GM12878 (cell line): ENCODE measurements at regions not wholly inside any gene's neighbourhood (a gene's known extent, or its start where the extent isn't known, plus 50 kb on each side); places are given as distances from the start of the nearest gene placed in this dataset.

Source experiments
- ATAC-seq: fragments of 200-7000 bp; cut with Tn5 transposase; 3 replicates; pipeline ENCODE4 v1.9.1; 2020; ENCODE audit warnings: mild to moderate bottlenecking, moderate library complexity
- BruUV-seq: library from RNA; stranded (reverse); fragments of 400-500 nt; replicated peaks from 2 replicates; lab custom pipeline; 2021; lab: Mats Ljungman, UMichigan
- CTCF ChIA-PET: fragments of 300-600 bp; sonication (Branson Sonifier 250); formaldehyde crosslinking; extraction: SDS; loops from one replicate; lab custom pipeline; 2021; ENCODE audit warnings: inconsistent platforms; lab: Yijun Ruan, JAX
- POLR2A ChIA-PET: fragments of 350-600 bp; formaldehyde crosslinking; extraction: SDS; loops from one replicate; lab custom pipeline; 2021; ENCODE audit warnings: inconsistent platforms; lab: Charles Lee
- RAD21 ChIA-PET: fragments of 300-600 bp; sonication (Branson Sonifier 250); formaldehyde crosslinking; loops from one replicate; lab custom pipeline; 2023; ENCODE audit warnings: antibody characterized with exemption; ENCODE audit not compliant: unreplicated experiment; lab: Charles Lee
- SMC1A ChIA-PET: fragments of 300-600 bp; sonication (Branson Sonifier 250); formaldehyde crosslinking; loops from one replicate; lab custom pipeline; 2023; ENCODE audit not compliant: unreplicated experiment, uncharacterized antibody; lab: Charles Lee
- DNase-seq: peaks from one replicate; pipeline ENCODE4 v3.0.0-alpha.2; 2011; ENCODE audit warnings: low read depth, low spot score
- FAIRE-seq: peaks from 3 replicates; lab custom pipeline; 2011; peaks lifted over from hg19 to GRCh38; lab: Jason Lieb, UNC
- H2AFZ ChIP-seq: 2 replicates; pipeline ENCODE4 v1.6.0; 2011; ENCODE audit warnings: low read depth, low read length, control low read depth; ENCODE audit not compliant: control insufficient read depth
- H3K27ac ChIP-seq: 2 replicates; pipeline ENCODE4 v1.5.1; 2011; ENCODE audit warnings: control low read depth; ENCODE audit not compliant: control insufficient read depth, insufficient read depth
- H3K27me3 ChIP-seq, 2 experiments: replicated peaks in 1 of 2; 2 replicates each; pipeline versions ENCODE4 v1.6.0 to v1.6.1; 2011; ENCODE audit warnings: low read length in 1 of 2; ENCODE audit not compliant: control insufficient read depth in 2 of 2, insufficient read depth in 2 of 2
- H3K36me3 ChIP-seq, 2 experiments: 2 replicates each; pipeline ENCODE4 v1.5.1; 2011; ENCODE audit warnings: low read length in 1 of 2; ENCODE audit not compliant: control insufficient read depth in 2 of 2, insufficient read depth in 2 of 2
- H3K4me1 ChIP-seq: 2 replicates; pipeline ENCODE4 v1.6.1; 2011; ENCODE audit warnings: mild to moderate bottlenecking, low read length, moderate library complexity, mixed read lengths; ENCODE audit not compliant: control insufficient read depth, insufficient read depth
- H3K4me2 ChIP-seq: 2 replicates; pipeline ENCODE4 v1.6.0; 2011; ENCODE audit warnings: control low read depth; ENCODE audit not compliant: control insufficient read depth, insufficient read depth
- H3K4me3 ChIP-seq: fragments of 200-600 bp; sonication (generic); 2 replicates; pipeline ENCODE4 v1.5.1; 2016
- H3K79me2 ChIP-seq: 2 replicates; pipeline ENCODE4 v1.6.0; 2011; ENCODE audit warnings: low read length; ENCODE audit not compliant: control insufficient read depth, insufficient read depth
- H3K9ac ChIP-seq: 2 replicates; pipeline ENCODE4 v1.8.0; 2011; ENCODE audit warnings: low read length, control low read depth, mixed read lengths; ENCODE audit not compliant: control insufficient read depth, insufficient read depth
- H3K9me3 ChIP-seq: replicated peaks from 3 replicates; pipeline ENCODE4 v1.5.1; 2011; ENCODE audit warnings: mild to moderate bottlenecking, low read length; ENCODE audit not compliant: control insufficient read depth, insufficient read depth
- H4K20me1 ChIP-seq: 2 replicates; pipeline ENCODE4 v1.6.0; 2011; ENCODE audit not compliant: control insufficient read depth, insufficient read depth
- ATF7 ChIP-seq: fragments of 450-650 bp; IDR thresholded peaks from 2 replicates; pipeline ENCODE4 v1.6.1; 2016; ENCODE audit warnings: low read depth, mild to moderate bottlenecking
- CHD2 ChIP-seq: IDR thresholded peaks from 2 replicates; pipeline ENCODE4 v1.6.1; 2011; ENCODE audit warnings: low read depth, low read length, improper control_type of control experiment, borderline replicate concordance
- DPF2 ChIP-seq: fragments of 450-650 bp; IDR thresholded peaks from 2 replicates; pipeline ENCODE4 v1.6.1; 2017; ENCODE audit warnings: mild to moderate bottlenecking
- FOXM1 ChIP-seq: IDR thresholded peaks from 2 replicates; pipeline ENCODE4 v1.6.1; 2012; ENCODE audit warnings: low read depth, mild to moderate bottlenecking, inconsistent platforms, low read length, moderate library complexity
- HDGF ChIP-seq: fragments of 450-650 bp; IDR thresholded peaks from 2 replicates; pipeline ENCODE4 v1.6.1; 2016; ENCODE audit warnings: antibody characterized with exemption
- LARP7 ChIP-seq: fragments of 450-650 bp; IDR thresholded peaks from 2 replicates; pipeline ENCODE4 v1.6.1; 2017; ENCODE audit warnings: mild to moderate bottlenecking
- MEF2B ChIP-seq: fragments of 450-650 bp; IDR thresholded peaks from 2 replicates; pipeline ENCODE4 v1.6.1; 2018; ENCODE audit warnings: mild to moderate bottlenecking, moderate library complexity; ENCODE audit not compliant: partially characterized antibody, poor library complexity, severe bottlenecking
- MTA2 ChIP-seq: fragments of 450-650 bp; IDR thresholded peaks from 2 replicates; pipeline ENCODE4 v1.6.1; 2016; ENCODE audit warnings: low read depth, mild to moderate bottlenecking, moderate library complexity
- NBN ChIP-seq: fragments of 450-650 bp; IDR thresholded peaks from 2 replicates; pipeline ENCODE4 v1.6.1; 2016
- NFYA ChIP-seq: IDR thresholded peaks from 2 replicates; pipeline ENCODE4 v1.6.1; 2011; ENCODE audit warnings: low read depth, mild to moderate bottlenecking, low read length, improper control_type of control experiment, borderline replicate concordance
- PKNOX1 ChIP-seq: fragments of 450-650 bp; IDR thresholded peaks from 2 replicates; pipeline ENCODE4 v1.6.1; 2016; ENCODE audit warnings: mild to moderate bottlenecking
- SP1 ChIP-seq: IDR thresholded peaks from one replicate; pipeline ENCODE4 v1.6.1; 2011; ENCODE audit warnings: low read depth, low read length
- TARDBP ChIP-seq: IDR thresholded peaks from 2 replicates; pipeline ENCODE4 v1.6.1; 2016; ENCODE audit warnings: borderline replicate concordance
- TCF12 ChIP-seq: IDR thresholded peaks from 2 replicates; pipeline ENCODE4 v1.6.1; 2011; ENCODE audit warnings: low read depth, mild to moderate bottlenecking, low read length
- WGBS: methylation state at CpG from one replicate; pipeline ENCODE4 v1.1.6; 2016; ENCODE audit warnings: low lambda C conversion rate; ENCODE audit not compliant: insufficient replicate concordance, insufficient coverage; ENCODE audit errors: missing lambda C conversion rate; 5-methylcytosine and 5-hydroxymethylcytosine counted together
- in situ Hi-C: fragments of 300-500 bp; cut with MboI; formaldehyde crosslinking; loops from 9 replicates; pipeline ENCODE4 v1.14.3; 2018; ENCODE audit warnings: mixed read lengths
- intact Hi-C: fragments of 100-400 bp; cut with micrococcal nuclease; formaldehyde crosslinking; loops from one replicate; pipeline ENCODE4 v1.14.2; 2022; ENCODE audit not compliant: unreplicated experiment
- TF ChIP-seq, protein P1 (sequence below): fragments of 450-650 bp; IDR thresholded peaks from 2 replicates; pipeline ENCODE4 v1.6.1; 2017; ENCODE audit warnings: low read depth, mild to moderate bottlenecking, moderate library complexity
- TF ChIP-seq, protein P2 (sequence below): IDR thresholded peaks from 2 replicates; pipeline ENCODE4 v1.6.1; 2012; ENCODE audit warnings: low read depth, low read length, improper control_type of control experiment
- TF ChIP-seq, protein P3 (sequence below): IDR thresholded peaks from 2 replicates; pipeline ENCODE4 v1.6.1; 2012; ENCODE audit warnings: low read length, inconsistent platforms
- TF ChIP-seq, protein P4 (sequence below): IDR thresholded peaks from 2 replicates; pipeline ENCODE4 v1.6.1; 2011; ENCODE audit warnings: mild to moderate bottlenecking, low read depth, low read length, moderate library complexity; ENCODE audit not compliant: insufficient replicate concordance

- Histone ChIP-seq H2AFZ (no peak overlapping the region), H3K27ac (no peak overlapping the region), H3K27me3 (no peaks in the 10 kb centered on the region), H3K79me2 (no peaks in the 10 kb centered on the region), H3K9ac (no peak overlapping the region), H4K20me1 (no peaks in the 10 kb centered on the region), H3K9me3 (no peaks in the 10 kb centered on the region), H3K4me2 (no peak overlapping the region), H3K4me3 (no peak overlapping the region), H3K36me3 (no peaks in the 10 kb centered on the region), H3K4me1 (peaks cover 11% of the 10 kb centered on the region; the same call in 1 of the 2 replicates)
- TF ChIP-seq TARDBP (no peak), ATF7 (peak; percentile 96), TCF12 (no peak), NBN (no peak), CHD2 (no peak), FOXM1 (no peak), NFYA (no peak), LARP7 (no peak), PKNOX1 (peak; percentile 83), DPF2 (0 out of 2 replicates have a peak, but pooled peaks have one; percentile 38), SP1 (no peak), MEF2B (no peak), HDGF (no peak), MTA2 (peak; percentile 94)
- TF ChIP-seq, protein P1, sequence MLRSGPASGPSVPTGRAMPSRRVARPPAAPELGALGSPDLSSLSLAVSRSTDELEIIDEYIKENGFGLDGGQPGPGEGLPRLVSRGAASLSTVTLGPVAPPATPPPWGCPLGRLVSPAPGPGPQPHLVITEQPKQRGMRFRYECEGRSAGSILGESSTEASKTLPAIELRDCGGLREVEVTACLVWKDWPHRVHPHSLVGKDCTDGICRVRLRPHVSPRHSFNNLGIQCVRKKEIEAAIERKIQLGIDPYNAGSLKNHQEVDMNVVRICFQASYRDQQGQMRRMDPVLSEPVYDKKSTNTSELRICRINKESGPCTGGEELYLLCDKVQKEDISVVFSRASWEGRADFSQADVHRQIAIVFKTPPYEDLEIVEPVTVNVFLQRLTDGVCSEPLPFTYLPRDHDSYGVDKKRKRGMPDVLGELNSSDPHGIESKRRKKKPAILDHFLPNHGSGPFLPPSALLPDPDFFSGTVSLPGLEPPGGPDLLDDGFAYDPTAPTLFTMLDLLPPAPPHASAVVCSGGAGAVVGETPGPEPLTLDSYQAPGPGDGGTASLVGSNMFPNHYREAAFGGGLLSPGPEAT: 0 out of 2 replicates have a peak, but pooled peaks have one; percentile 35
- TF ChIP-seq, protein P2, sequence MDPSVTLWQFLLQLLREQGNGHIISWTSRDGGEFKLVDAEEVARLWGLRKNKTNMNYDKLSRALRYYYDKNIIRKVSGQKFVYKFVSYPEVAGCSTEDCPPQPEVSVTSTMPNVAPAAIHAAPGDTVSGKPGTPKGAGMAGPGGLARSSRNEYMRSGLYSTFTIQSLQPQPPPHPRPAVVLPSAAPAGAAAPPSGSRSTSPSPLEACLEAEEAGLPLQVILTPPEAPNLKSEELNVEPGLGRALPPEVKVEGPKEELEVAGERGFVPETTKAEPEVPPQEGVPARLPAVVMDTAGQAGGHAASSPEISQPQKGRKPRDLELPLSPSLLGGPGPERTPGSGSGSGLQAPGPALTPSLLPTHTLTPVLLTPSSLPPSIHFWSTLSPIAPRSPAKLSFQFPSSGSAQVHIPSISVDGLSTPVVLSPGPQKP: no peak
- TF ChIP-seq, protein P3, sequence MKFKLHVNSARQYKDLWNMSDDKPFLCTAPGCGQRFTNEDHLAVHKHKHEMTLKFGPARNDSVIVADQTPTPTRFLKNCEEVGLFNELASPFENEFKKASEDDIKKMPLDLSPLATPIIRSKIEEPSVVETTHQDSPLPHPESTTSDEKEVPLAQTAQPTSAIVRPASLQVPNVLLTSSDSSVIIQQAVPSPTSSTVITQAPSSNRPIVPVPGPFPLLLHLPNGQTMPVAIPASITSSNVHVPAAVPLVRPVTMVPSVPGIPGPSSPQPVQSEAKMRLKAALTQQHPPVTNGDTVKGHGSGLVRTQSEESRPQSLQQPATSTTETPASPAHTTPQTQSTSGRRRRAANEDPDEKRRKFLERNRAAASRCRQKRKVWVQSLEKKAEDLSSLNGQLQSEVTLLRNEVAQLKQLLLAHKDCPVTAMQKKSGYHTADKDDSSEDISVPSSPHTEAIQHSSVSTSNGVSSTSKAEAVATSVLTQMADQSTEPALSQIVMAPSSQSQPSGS: no peak
- TF ChIP-seq, protein P4, sequence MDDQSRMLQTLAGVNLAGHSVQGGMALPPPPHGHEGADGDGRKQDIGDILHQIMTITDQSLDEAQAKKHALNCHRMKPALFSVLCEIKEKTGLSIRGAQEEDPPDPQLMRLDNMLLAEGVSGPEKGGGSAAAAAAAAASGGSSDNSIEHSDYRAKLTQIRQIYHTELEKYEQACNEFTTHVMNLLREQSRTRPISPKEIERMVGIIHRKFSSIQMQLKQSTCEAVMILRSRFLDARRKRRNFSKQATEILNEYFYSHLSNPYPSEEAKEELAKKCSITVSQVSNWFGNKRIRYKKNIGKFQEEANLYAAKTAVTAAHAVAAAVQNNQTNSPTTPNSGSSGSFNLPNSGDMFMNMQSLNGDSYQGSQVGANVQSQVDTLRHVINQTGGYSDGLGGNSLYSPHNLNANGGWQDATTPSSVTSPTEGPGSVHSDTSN: peak; percentile 34
- 79% methylated on average over 2 of the region's 2 CpGs for WGBS
- SMC1A ChIA-PET: interaction anchor here (0.7 to 2.8 kb wide), 5 partner anchors 13 to 126 kb away, joined by 3 to 7 read pairs (median 3); no protein-coding TSS in a partner anchor
- FAIRE-seq: no peak
- intact Hi-C loops: loop anchor here (2.0 kb wide), 1 partner anchor 70 kb away; no protein-coding TSS in a partner anchor
- no peak for DNase-seq
- RAD21 ChIA-PET: no interaction called here
- CTCF ChIA-PET: interaction anchor here (0.7 kb wide), 1 partner anchor 44 kb away, joined by 4 read pairs; no protein-coding TSS in a partner anchor
- in situ Hi-C loops: no loop called here
- ATAC-seq: peak; percentile 80
- POLR2A ChIA-PET: no interaction called here
- no TSS peak for BruUV-seq
Measured at GRCh38 chr2:155215037-155215707, 516.7 kb downstream of the KCNJ3 start.
